ENCODE measurements at regions not wholly inside any gene's neighbourhood (a gene's known extent, or its start where the extent isn't known, plus 50 kb on each side); places are given as distances from the start of the nearest gene placed in this dataset.

DNA sequence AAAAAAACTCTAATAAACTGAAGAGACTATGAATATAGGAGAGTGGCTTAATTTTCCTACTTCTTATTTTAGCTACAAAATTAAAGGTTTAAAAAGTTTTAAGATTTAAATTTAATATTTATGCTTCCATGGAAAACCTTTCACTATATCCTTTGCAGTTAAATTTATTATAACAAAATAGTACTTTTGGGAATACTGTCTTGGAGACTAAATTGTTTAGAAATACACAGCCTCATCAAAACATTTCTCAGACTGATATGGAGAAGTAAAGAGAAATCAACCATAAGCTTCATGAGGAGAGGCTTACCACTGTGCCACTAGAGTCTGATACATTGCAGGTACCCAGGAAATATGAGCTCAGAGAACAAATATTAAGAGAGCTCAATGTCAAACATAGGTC is 436.5 kb downstream of the KCTD12 start:
- ATAC-seq (ENCODE audit: low read depth) = no peak
- ChIA-PET CTCF (no interaction called here), POLR2A (no interaction called here)
- Mint-ChIP-seq H3K27ac (no peak overlapping the region), H3K9me3 (peaks cover 27% of the 10 kb centered on the region), H3K4me1 (no peaks in the 10 kb centered on the region), H3K36me3 (ENCODE audit: low read depth) (no peaks in the 10 kb centered on the region), H3K4me3 (no peak overlapping the region), H3K27me3 (peaks cover 2% of the 10 kb centered on the region)
- DNase-seq = no peak
- TF ChIP-seq, protein P1, sequence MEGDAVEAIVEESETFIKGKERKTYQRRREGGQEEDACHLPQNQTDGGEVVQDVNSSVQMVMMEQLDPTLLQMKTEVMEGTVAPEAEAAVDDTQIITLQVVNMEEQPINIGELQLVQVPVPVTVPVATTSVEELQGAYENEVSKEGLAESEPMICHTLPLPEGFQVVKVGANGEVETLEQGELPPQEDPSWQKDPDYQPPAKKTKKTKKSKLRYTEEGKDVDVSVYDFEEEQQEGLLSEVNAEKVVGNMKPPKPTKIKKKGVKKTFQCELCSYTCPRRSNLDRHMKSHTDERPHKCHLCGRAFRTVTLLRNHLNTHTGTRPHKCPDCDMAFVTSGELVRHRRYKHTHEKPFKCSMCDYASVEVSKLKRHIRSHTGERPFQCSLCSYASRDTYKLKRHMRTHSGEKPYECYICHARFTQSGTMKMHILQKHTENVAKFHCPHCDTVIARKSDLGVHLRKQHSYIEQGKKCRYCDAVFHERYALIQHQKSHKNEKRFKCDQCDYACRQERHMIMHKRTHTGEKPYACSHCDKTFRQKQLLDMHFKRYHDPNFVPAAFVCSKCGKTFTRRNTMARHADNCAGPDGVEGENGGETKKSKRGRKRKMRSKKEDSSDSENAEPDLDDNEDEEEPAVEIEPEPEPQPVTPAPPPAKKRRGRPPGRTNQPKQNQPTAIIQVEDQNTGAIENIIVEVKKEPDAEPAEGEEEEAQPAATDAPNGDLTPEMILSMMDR (IDR thresholded peaks at IDR 0.05) = no peak
- intact Hi-C loops (cut with micrococcal nuclease) = no loop called here

DNA sequence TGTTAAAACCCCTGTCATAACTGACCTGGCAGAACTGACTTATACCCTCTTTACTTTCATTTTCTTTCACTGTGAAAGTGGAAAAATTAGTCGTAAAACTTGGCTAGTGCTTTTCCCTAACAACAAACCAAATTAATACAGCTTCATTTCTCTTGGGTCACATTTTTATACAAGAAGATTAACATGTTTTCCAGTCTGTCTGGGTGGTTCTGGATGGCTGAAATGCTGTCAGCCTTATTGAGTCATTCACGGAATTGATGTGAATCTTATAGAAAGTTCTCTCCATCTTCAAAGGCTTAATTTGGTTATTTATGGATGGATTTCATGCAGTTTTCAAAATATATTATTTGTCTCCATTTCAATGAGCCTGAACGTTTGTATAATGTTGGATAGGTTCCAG is 440.0 kb downstream of the KCTD12 start:
- TF ChIP-seq, protein P1 (IDR thresholded peaks at IDR 0.05) = no peak
- POLR2A ChIA-PET = no interaction called here
- Mint-ChIP-seq H3K9me3 (peaks cover 6% of the 10 kb centered on the region), H3K36me3 (ENCODE audit: low read depth) (no peaks in the 10 kb centered on the region), H3K4me1 (no peaks in the 10 kb centered on the region), H3K27me3 (peaks cover 2% of the 10 kb centered on the region), H3K27ac (no peak overlapping the region), H3K4me3 (no peak overlapping the region)
- ATAC-seq (ENCODE audit: low read depth) (no peak), DNase-seq (no peak)
- intact Hi-C loops (cut with micrococcal nuclease) = no loop called here
- CTCF ChIA-PET = no interaction called here

DNA sequence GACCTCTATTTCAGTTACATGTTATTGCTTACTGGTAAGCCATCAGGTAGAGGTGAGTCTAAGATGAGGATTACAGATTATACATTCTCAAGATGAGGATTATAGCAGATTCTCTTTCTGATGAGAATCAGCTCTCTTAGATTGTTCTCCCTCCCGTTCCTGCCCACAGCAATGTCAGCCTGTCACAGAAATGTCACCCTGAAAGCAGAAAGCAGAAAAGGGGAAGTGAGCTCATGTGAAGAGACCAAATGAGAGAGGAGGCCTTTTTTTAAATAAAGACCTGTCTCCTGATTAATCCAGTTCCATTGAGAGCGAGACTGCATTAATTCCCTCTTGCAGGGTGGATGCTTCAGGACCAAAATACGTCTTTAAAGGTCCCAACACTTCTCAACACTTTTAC is 445.6 kb downstream of the KCTD12 start:
- no peak overlapping the region for H3K4me3 Mint-ChIP-seq
- H3K27ac Mint-ChIP-seq = no peak overlapping the region

DNA sequence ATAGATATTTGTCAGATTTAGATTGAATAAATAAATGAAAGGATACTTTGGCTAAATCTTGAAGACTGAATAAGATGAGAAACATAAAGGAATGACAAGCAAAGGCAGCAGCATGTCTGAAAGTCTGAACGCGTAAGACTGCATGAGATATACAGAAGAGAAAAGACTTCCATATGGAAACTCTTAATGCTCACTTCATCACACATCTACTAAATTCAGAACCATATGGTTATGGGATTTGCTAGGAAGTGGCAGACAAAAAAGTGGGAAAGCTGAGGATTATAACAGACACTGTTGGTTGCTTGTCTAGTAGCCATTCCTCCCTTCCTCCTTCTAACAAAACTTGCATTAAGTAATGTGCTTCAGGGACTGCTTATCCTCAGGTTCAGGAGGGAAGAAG is 446.7 kb downstream of the KCTD12 start:
- peaks cover 2% of the 10 kb centered on the region for H3K9me3 Mint-ChIP-seq
- no peak overlapping the region for H3K4me3 Mint-ChIP-seq
- ATAC-seq (ENCODE audit: low read depth) = no peak
- intact Hi-C loops (cut with micrococcal nuclease) = no loop called here
- TF ChIP-seq, protein P1 (IDR thresholded peaks at IDR 0.05) = no peak
- DNase-seq = no peak
- H3K4me1 Mint-ChIP-seq = peaks cover 2% of the 10 kb centered on the region
- H3K36me3 Mint-ChIP-seq (ENCODE audit: low read depth) = no peaks in the 10 kb centered on the region
- ChIA-PET CTCF (no interaction called here), POLR2A (no interaction called here)
- no peak overlapping the region for H3K27ac Mint-ChIP-seq
- H3K27me3 Mint-ChIP-seq = no peaks in the 10 kb centered on the region

More for the DNA sequence above, 445.6 kb downstream of the KCTD12 start:
- Mint-ChIP-seq H3K9me3 (peaks cover 2% of the 10 kb centered on the region), H3K36me3 (ENCODE audit: low read depth) (no peaks in the 10 kb centered on the region), H3K4me1 (peaks cover 2% of the 10 kb centered on the region), H3K27me3 (peaks cover 2% of the 10 kb centered on the region)
- ChIA-PET CTCF (no interaction called here), POLR2A (no interaction called here)
- intact Hi-C loops (cut with micrococcal nuclease) = no loop called here
- DNase-seq (no peak), ATAC-seq (ENCODE audit: low read depth) (no peak)
- TF ChIP-seq, protein P1 (IDR thresholded peaks at IDR 0.05) = no peak

DNA sequence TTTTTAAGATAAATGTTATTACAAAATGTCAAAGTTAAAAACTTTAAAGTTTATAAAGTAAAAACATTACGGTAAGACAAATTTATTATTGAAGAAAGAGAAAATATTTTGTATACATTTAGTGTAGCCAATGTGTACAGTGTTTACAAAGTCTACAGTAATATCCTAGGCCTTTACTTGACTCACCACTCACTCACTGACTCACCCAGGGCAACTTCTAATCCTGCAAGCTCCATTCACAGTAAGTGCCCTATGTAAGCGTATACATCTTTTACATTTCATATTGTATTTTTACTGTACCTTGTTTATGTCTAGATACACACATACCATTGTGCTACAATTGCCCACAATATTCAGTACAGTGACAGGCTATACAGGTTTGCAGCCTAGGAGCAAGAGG is 448.2 kb downstream of the KCTD12 start:
- ATAC-seq (ENCODE audit: low read depth) (no peak), DNase-seq (no peak)
- TF ChIP-seq, protein P1 (IDR thresholded peaks at IDR 0.05) = no peak
- Mint-ChIP-seq H3K9me3 (no peaks in the 10 kb centered on the region), H3K4me1 (peaks cover 2% of the 10 kb centered on the region), H3K27me3 (no peaks in the 10 kb centered on the region), H3K4me3 (no peak overlapping the region), H3K36me3 (ENCODE audit: low read depth) (no peaks in the 10 kb centered on the region), H3K27ac (no peak overlapping the region)
- intact Hi-C loops (cut with micrococcal nuclease) = no loop called here
- ChIA-PET POLR2A (no interaction called here), CTCF (no interaction called here)
